ENCODE measurements at regions not wholly inside any gene's neighbourhood (a gene's known extent, or its start where the extent isn't known, plus 50 kb on each side); places are given as distances from the start of the nearest gene placed in this dataset.
"Not testable (repeated sequence)": the region's sequence is repeated elsewhere in the genome, so short reads cannot be mapped to it uniquely, and the experiment has no call there.

DNA sequence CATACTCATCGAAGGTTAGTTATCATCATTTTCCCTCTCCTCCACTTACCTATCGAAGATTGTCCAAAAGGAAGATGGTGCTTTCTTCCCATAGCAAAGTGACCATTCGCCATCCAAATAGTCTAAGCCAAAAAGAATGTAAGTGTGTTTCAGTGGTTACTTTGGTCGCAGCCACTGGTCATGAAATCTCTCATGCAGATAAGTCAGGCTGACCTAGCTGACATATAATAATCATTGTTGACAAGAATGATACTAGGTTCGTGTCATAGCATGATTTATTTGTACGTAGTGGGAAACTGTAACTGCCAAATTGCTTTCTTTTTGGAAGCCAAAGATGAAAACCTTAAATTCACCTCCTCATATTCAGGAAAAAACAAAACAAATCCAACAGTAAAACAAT is 89.6 kb upstream of the PMAIP1 start:
- Histone ChIP-seq H3K9me3 (ENCODE audit: control insufficient read depth in 2 of 2, insufficient read depth in 1 of 2, low read length in 1 of 2) (no peaks in the 10 kb centered on the region), H3K27me3 (ENCODE audit: control insufficient read depth in 2 of 2, insufficient read depth in 1 of 2, low read length in 1 of 2) (no peaks in the 10 kb centered on the region), H3K27ac (ENCODE audit: low read depth in 1 of 2, low read length in 1 of 2) (no peak overlapping the region), H3K4me3 (ENCODE audit: low read length in 2 of 2) (no peak overlapping the region), H3K4me1 (ENCODE audit: control insufficient read depth in 2 of 2, insufficient read depth in 2 of 2, low read length in 2 of 2) (no peaks in the 10 kb centered on the region), H3K36me3 (ENCODE audit: control insufficient read depth in 2 of 2, insufficient read depth in 2 of 2, low read length in 1 of 2) (no peaks in the 10 kb centered on the region)
- WGBS: 94% methylated on average over 6 of the region's 6 CpGs
- no peak for DNase-seq (ENCODE audit: low read depth in 6 of 9, low spot score in 9 of 9)

DNA sequence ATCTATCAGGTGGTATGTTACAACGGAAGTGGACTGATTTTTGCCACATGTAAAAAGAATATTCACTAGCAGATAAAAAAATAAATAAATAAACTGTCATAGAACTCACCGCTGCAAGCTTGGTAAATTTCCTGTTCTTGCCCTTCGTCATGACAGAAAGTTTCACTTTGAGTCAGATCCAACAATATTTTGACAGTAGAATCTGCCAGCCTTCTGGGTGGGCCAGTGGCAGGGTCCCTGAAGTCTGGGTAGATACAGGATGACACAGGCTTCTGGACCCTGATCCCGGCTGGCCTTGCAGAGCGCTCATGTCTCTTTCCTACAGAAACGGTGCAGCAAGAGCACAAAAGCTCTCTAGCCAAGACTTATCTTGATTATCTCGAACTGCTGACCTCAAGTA is 97.8 kb upstream of the PMAIP1 start:
- H3K4me3 ChIP-seq (ENCODE audit: low read length in 2 of 2): no peak overlapping the region
- WGBS: 63% methylated on average over 7 of the region's 7 CpGs
- no peaks in the 10 kb centered on the region for H3K9me3 ChIP-seq (ENCODE audit: control insufficient read depth in 2 of 2, insufficient read depth in 1 of 2, low read length in 1 of 2)
- H3K36me3 ChIP-seq (ENCODE audit: control insufficient read depth in 2 of 2, insufficient read depth in 2 of 2, low read length in 1 of 2): no peaks in the 10 kb centered on the region
- no peak for DNase-seq (ENCODE audit: low read depth in 6 of 9, low spot score in 9 of 9)
- no peaks in the 10 kb centered on the region for H3K4me1 ChIP-seq (ENCODE audit: control insufficient read depth in 2 of 2, insufficient read depth in 2 of 2, low read length in 2 of 2)
- no peak overlapping the region for H3K27ac ChIP-seq (ENCODE audit: low read depth in 1 of 2, low read length in 1 of 2)
- no peaks in the 10 kb centered on the region for H3K27me3 ChIP-seq (ENCODE audit: control insufficient read depth in 2 of 2, insufficient read depth in 1 of 2, low read length in 1 of 2)

DNA sequence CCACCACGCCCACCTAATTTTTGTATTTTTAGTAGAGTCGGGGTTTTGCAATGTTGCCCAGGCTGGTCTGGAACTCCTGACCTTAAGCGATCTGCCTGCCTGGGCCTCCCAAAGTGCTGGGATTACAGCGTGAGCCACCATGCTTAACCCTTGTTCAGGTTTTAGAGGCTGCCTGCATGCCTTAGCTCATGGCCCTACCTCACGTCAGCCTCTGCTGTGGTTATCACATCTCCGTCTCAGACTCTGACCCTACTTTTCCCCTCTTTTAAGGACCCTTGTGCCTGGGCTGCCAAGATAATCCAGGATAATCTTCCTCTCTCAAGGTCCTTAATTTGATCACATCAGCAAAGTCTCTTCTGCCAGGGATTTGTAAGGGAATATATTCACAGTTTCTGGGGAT is 98.2 kb upstream of the PMAIP1 start:
- 97% methylated on average over 6 of the region's 6 CpGs for WGBS

DNA sequence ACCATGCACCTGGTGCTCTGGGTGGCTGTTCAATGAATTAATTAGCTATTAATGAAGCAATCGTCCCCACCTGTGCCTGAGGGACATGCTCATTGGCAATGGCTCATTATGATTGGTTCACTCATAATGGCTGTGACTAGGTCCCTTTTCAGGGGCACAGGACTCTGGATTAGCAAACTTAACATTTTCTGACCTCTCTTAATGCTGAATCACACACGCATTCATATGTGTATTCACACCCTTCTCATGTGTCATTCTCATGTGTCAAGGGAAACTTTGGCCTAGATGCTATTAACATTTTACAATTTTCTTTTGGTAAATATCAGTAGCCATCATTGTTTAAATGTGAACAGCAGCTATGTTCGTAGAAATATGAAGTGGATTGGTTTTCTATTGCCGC is 98.9 kb upstream of the PMAIP1 start:
- Histone ChIP-seq H3K36me3 (ENCODE audit: control insufficient read depth in 2 of 2, insufficient read depth in 2 of 2, low read length in 1 of 2) (no peaks in the 10 kb centered on the region), H3K4me3 (ENCODE audit: low read length in 2 of 2) (no peak overlapping the region), H3K27ac (ENCODE audit: low read depth in 1 of 2, low read length in 1 of 2) (no peak overlapping the region), H3K27me3 (ENCODE audit: control insufficient read depth in 2 of 2, insufficient read depth in 1 of 2, low read length in 1 of 2) (no peaks in the 10 kb centered on the region), H3K4me1 (ENCODE audit: control insufficient read depth in 2 of 2, insufficient read depth in 2 of 2, low read length in 2 of 2) (no peaks in the 10 kb centered on the region), H3K9me3 (ENCODE audit: control insufficient read depth in 2 of 2, insufficient read depth in 1 of 2, low read length in 1 of 2) (no peaks in the 10 kb centered on the region)
- WGBS: 98% methylated on average over 4 of the region's 4 CpGs
- DNase-seq (ENCODE audit: low read depth in 6 of 9, low spot score in 9 of 9): no peak

More for the DNA sequence above, 98.2 kb upstream of the PMAIP1 start:
- Histone ChIP-seq H3K27me3 (ENCODE audit: control insufficient read depth in 2 of 2, insufficient read depth in 1 of 2, low read length in 1 of 2) (no peaks in the 10 kb centered on the region), H3K27ac (ENCODE audit: low read depth in 1 of 2, low read length in 1 of 2) (no peak overlapping the region), H3K36me3 (ENCODE audit: control insufficient read depth in 2 of 2, insufficient read depth in 2 of 2, low read length in 1 of 2) (no peaks in the 10 kb centered on the region), H3K4me1 (ENCODE audit: control insufficient read depth in 2 of 2, insufficient read depth in 2 of 2, low read length in 2 of 2) (no peaks in the 10 kb centered on the region), H3K4me3 (ENCODE audit: low read length in 2 of 2) (no peak overlapping the region), H3K9me3 (ENCODE audit: control insufficient read depth in 2 of 2, insufficient read depth in 1 of 2, low read length in 1 of 2) (no peaks in the 10 kb centered on the region)
- DNase-seq (ENCODE audit: low read depth in 6 of 9, low spot score in 9 of 9): no peak

DNA sequence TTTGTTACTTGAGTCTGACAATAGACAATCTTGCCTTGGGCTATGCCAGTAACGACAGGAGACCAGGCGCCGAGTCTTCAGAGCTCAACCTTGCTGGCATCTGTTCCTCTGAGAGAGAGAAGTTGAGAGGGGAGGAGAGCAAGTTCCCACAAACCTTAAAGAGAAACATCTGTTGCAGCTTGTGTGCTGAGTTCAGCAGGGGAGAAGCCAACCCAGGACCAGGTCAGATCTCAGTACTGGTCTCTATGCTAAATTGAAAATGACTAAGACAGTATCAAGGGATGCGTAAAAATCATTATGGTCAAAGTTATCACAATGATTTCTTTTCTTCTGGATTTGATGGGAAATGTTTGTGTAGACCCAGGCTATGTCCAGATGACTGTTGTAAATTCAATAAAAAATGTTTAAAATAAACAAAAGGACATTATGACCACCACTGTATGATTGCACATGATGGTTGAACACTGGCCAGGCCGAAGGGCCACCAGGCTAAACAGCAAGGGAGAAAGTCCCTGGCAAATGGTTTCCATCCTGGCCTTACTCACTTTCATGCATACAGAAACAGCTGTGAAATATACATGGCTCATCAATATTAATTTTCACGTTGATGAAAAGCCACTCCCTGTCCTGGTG is 100.3 kb upstream of the PMAIP1 start:
- Histone ChIP-seq H3K36me3 (ENCODE audit: control insufficient read depth in 2 of 2, insufficient read depth in 2 of 2, low read length in 1 of 2) (no peaks in the 10 kb centered on the region), H3K27me3 (ENCODE audit: control insufficient read depth in 2 of 2, insufficient read depth in 1 of 2, low read length in 1 of 2) (no peaks in the 10 kb centered on the region), H3K9me3 (ENCODE audit: control insufficient read depth in 2 of 2, insufficient read depth in 1 of 2, low read length in 1 of 2) (no peaks in the 10 kb centered on the region), H3K4me1 (ENCODE audit: control insufficient read depth in 2 of 2, insufficient read depth in 2 of 2, low read length in 2 of 2) (no peaks in the 10 kb centered on the region), H3K27ac (ENCODE audit: low read depth in 1 of 2, low read length in 1 of 2) (no peak overlapping the region), H3K4me3 (ENCODE audit: low read length in 2 of 2) (no peak overlapping the region)
- WGBS: 70% methylated on average over 6 of the region's 6 CpGs
- no peak for DNase-seq (ENCODE audit: low read depth in 6 of 9, low spot score in 9 of 9)

DNA sequence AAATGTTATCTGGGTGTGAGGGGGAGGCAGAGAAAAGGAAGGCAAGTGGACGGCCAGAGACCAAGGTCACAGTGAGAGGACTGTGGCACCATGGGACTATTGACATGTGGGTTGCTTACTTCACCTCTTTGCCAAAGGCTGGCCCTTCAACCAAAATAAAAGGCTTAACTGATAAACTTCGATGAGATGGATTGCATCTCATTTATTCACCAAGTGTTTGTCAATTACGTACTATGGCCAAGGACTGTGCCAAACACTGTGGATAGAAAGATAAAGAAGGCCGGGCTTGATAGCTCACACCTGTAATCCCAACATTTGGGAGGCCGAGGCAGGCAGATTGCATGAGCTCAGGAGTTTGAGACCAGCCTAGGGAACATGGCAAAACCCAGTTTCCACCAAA is 98.7 kb upstream of the CCBE1 start:
- WGBS: 97% methylated on average over 5 of the region's 5 CpGs
- Histone ChIP-seq H3K27me3 (ENCODE audit: control insufficient read depth in 2 of 2, insufficient read depth in 1 of 2, low read length in 1 of 2) (no peaks in the 10 kb centered on the region), H3K4me3 (ENCODE audit: low read length in 2 of 2) (no peak overlapping the region), H3K36me3 (ENCODE audit: control insufficient read depth in 2 of 2, insufficient read depth in 2 of 2, low read length in 1 of 2) (no peaks in the 10 kb centered on the region), H3K9me3 (ENCODE audit: control insufficient read depth in 2 of 2, insufficient read depth in 1 of 2, low read length in 1 of 2) (no peaks in the 10 kb centered on the region), H3K27ac (ENCODE audit: low read depth in 1 of 2, low read length in 1 of 2) (no peak overlapping the region), H3K4me1 (ENCODE audit: control insufficient read depth in 2 of 2, insufficient read depth in 2 of 2, low read length in 2 of 2) (no peaks in the 10 kb centered on the region)
- DNase-seq (ENCODE audit: low read depth in 6 of 9, low spot score in 9 of 9): no peak

DNA sequence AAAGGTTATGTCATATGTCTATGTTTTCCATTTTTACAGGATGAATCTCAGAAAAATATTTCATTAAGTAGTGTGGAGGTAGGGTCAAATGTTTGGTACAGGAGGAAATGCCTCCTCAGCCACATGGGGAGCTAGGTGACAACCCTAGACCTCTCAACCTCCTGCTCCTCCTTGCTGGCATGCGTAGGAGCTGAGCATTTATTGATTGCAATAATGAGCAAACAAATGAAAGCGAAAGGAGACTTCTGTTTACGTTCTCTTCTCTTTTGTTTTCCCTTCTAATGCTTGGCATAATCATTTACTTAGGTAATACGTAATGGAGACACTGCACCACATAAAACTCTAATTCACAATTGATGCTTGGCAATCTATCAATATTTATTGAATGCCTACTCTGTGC is 95.1 kb upstream of the CCBE1 start:
- Histone ChIP-seq H3K4me3 (ENCODE audit: low read length in 2 of 2) (no peak overlapping the region), H3K4me1 (ENCODE audit: control insufficient read depth in 2 of 2, insufficient read depth in 2 of 2, low read length in 2 of 2) (no peaks in the 10 kb centered on the region), H3K27me3 (ENCODE audit: control insufficient read depth in 2 of 2, insufficient read depth in 1 of 2, low read length in 1 of 2) (no peaks in the 10 kb centered on the region), H3K27ac (ENCODE audit: low read depth in 1 of 2, low read length in 1 of 2) (no peak overlapping the region), H3K36me3 (ENCODE audit: control insufficient read depth in 2 of 2, insufficient read depth in 2 of 2, low read length in 1 of 2) (no peaks in the 10 kb centered on the region), H3K9me3 (ENCODE audit: control insufficient read depth in 2 of 2, insufficient read depth in 1 of 2, low read length in 1 of 2) (no peaks in the 10 kb centered on the region)
- no peak for DNase-seq (ENCODE audit: low read depth in 6 of 9, low spot score in 9 of 9)
- 94% methylated on average over 4 of the region's 4 CpGs for WGBS

DNA sequence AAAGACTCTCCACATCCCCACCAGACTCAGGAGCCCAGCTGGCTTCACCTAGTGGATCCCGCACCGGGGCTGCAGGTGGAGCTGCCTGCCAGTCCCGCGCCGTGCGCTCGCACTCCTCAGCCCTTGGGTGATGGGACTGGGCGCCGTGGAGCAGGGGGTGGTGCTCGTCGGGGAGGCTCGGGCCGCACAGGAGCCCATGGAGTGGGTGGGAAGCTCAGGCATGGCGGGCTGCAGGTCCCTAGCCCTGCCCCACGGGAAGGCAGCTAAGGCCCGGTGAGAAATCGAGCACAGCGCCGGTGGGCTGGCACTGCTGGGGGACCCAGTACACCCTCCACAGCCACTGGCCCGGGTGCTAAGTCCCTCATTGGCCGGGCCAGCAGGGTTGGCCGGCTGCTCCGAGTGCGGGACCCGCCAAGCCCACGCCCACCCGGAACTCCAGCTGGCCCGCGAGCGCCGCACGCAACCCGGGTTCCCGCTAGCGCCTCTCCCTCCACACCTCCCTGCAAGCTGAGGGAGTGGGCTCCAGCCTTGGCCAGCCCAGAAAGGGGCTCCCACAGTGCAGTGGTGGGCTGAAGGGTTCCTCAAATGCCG is 93.2 kb upstream of the CCBE1 start:
- H3K27ac ChIP-seq (ENCODE audit: low read depth in 1 of 2, low read length in 1 of 2); H3K36me3 ChIP-seq (ENCODE audit: control insufficient read depth in 2 of 2, insufficient read depth in 2 of 2, low read length in 1 of 2); H3K4me1 ChIP-seq (ENCODE audit: control insufficient read depth in 2 of 2, insufficient read depth in 2 of 2, low read length in 2 of 2); H3K9me3 ChIP-seq (ENCODE audit: control insufficient read depth in 2 of 2, insufficient read depth in 1 of 2, low read length in 1 of 2); DNase-seq (ENCODE audit: low read depth in 6 of 9, low spot score in 9 of 9); H3K4me3 ChIP-seq (ENCODE audit: low read length in 2 of 2); H3K27me3 ChIP-seq (ENCODE audit: control insufficient read depth in 2 of 2, insufficient read depth in 1 of 2, low read length in 1 of 2): not testable (repeated sequence)
- 98% methylated on average over 36 of the region's 36 CpGs for WGBS

DNA sequence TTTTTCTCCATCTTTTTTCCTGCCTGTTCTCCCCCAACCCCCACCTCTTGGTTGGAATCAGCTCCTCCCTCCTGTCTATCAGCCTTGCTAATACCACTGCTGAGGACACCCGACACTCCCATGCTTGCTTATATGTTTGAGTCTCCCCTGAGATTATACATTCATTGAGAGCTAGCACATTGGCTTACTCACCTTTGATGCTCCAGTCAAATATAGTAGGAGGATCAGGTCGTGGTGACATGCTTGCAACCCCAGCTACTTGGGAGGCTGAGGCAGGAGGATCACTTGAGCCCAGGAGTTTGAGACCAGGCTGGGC is 91.5 kb upstream of the CCBE1 start:
- 86% methylated on average over 2 of the region's 2 CpGs for WGBS
- Histone ChIP-seq H3K9me3 (ENCODE audit: control insufficient read depth in 2 of 2, insufficient read depth in 1 of 2, low read length in 1 of 2) (no peaks in the 10 kb centered on the region), H3K36me3 (ENCODE audit: control insufficient read depth in 2 of 2, insufficient read depth in 2 of 2, low read length in 1 of 2) (no peaks in the 10 kb centered on the region), H3K4me1 (ENCODE audit: control insufficient read depth in 2 of 2, insufficient read depth in 2 of 2, low read length in 2 of 2) (no peaks in the 10 kb centered on the region), H3K27me3 (ENCODE audit: control insufficient read depth in 2 of 2, insufficient read depth in 1 of 2, low read length in 1 of 2) (no peaks in the 10 kb centered on the region), H3K27ac (ENCODE audit: low read depth in 1 of 2, low read length in 1 of 2) (no peak overlapping the region), H3K4me3 (ENCODE audit: low read length in 2 of 2) (no peak overlapping the region)
- DNase-seq (ENCODE audit: low read depth in 6 of 9, low spot score in 9 of 9): no peak

Measured in thymus (tissue), 11 donors.